Peyer's patch (tissue), 4 donors: ENCODE measurements at regions not wholly inside any gene's neighbourhood (a gene's known extent, or its start where the extent isn't known, plus 50 kb on each side); places are given as distances from the start of the nearest gene placed in this dataset.

ENCODE experiments used
- POLR2A ChIP-seq, 2 donors: fragments of 450-650 bp; IDR thresholded peaks; one replicate each; pipeline ENCODE4 v1.5.1; 2017; ENCODE audit warnings: antibody characterized with exemption in 2 of 2, mild to moderate bottlenecking in 2 of 2, moderate library complexity in 2 of 2
- TF ChIP-seq, protein P1 (sequence below), 6 experiments: fragments of 450-650 bp in 4 of 6; fragments of 200-600 bp in 2 of 6; sonication (generic) in 1 of 6; IDR thresholded peaks; one replicate each; pipeline ENCODE4 v1.5.1; 2017 to 2019; ENCODE audit warnings: antibody characterized with exemption in 6 of 6, mild to moderate bottlenecking in 3 of 6, moderate library complexity in 1 of 6

DNA sequence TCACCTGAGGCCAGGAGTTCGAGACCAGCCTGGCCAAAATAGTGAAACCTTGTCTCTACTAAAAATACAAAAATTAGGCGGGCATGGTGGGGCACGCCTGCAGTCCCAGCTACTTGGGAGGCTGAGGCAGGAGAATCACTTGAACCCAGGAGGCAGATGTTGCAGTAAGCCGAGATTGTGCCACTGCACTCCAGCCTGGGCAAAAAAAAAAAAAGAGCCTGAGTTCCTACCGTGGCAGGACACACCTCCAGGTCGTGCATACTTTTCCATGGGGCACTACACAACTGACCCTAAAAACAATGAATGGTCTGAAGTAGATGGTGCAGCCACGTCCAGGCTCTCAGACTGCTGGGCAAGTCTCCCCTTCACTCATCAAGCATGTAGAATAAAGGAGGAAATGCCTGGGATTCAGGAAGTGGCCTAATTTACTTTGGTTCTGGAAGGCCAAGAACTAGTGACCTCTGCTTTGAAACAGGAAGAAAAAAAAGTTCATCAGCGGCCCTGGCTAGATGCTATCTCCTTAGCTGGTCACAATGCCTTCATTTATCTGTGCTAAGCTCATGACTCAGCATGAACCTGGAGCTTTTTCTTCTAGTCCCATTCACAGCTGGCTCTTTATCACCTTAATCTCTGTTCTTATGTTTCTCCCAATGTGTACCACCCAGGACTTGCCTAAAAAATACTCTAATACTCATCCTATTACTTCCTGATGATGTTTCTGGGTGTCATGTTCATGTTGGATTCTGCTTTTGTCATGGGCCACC, 55.8 kb upstream of the OR6J1 start:
- TF ChIP-seq POLR2A (IDR thresholded peaks at IDR 0.05): no peak
- TF ChIP-seq, protein P1, sequence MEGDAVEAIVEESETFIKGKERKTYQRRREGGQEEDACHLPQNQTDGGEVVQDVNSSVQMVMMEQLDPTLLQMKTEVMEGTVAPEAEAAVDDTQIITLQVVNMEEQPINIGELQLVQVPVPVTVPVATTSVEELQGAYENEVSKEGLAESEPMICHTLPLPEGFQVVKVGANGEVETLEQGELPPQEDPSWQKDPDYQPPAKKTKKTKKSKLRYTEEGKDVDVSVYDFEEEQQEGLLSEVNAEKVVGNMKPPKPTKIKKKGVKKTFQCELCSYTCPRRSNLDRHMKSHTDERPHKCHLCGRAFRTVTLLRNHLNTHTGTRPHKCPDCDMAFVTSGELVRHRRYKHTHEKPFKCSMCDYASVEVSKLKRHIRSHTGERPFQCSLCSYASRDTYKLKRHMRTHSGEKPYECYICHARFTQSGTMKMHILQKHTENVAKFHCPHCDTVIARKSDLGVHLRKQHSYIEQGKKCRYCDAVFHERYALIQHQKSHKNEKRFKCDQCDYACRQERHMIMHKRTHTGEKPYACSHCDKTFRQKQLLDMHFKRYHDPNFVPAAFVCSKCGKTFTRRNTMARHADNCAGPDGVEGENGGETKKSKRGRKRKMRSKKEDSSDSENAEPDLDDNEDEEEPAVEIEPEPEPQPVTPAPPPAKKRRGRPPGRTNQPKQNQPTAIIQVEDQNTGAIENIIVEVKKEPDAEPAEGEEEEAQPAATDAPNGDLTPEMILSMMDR (IDR thresholded peaks at IDR 0.05): no peak
